H9 (cell line): ENCODE measurements at regions not wholly inside any gene's neighbourhood (a gene's known extent, or its start where the extent isn't known, plus 50 kb on each side); places are given as distances from the start of the nearest gene placed in this dataset.

Experiments
- DNase-seq: peaks from one replicate; pipeline ENCODE4 v3.0.0-alpha.2; 2017
- H2AFZ ChIP-seq: one replicate; pipeline ENCODE4 v1.6.1; 2013; ENCODE audit warnings: mild to moderate bottlenecking, low read length, control low read depth, moderate library complexity
- H2AK5ac ChIP-seq: 2 replicates; pipeline ENCODE4 v1.6.1; 2013; ENCODE audit warnings: low read length, control low read depth, mixed read lengths; ENCODE audit not compliant: insufficient read length
- H2BK120ac ChIP-seq: one replicate; pipeline ENCODE4 v1.6.1; 2013; ENCODE audit warnings: low read depth, mild to moderate bottlenecking, low read length, control low read depth, inconsistent platforms; ENCODE audit not compliant: poor library complexity, severe bottlenecking
- H2BK12ac ChIP-seq: 2 replicates; pipeline ENCODE4 v1.6.1; 2013; ENCODE audit warnings: low read length, control low read depth, mixed read lengths, low read depth; ENCODE audit not compliant: insufficient read length
- H2BK15ac ChIP-seq: 2 replicates; pipeline ENCODE4 v1.6.1; 2013; ENCODE audit warnings: low read depth, low read length, control low read depth
- H2BK20ac ChIP-seq: one replicate; pipeline ENCODE4 v1.6.1; 2013; ENCODE audit warnings: low read depth, mild to moderate bottlenecking, low read length, control low read depth, inconsistent platforms; ENCODE audit not compliant: poor library complexity, severe bottlenecking
- H2BK5ac ChIP-seq: 2 replicates; pipeline ENCODE4 v1.6.1; 2013; ENCODE audit warnings: low read length, control low read depth, mixed read lengths; ENCODE audit not compliant: insufficient read length
- H3K14ac ChIP-seq: 2 replicates; pipeline ENCODE4 v1.6.1; 2013; ENCODE audit warnings: low read length, control low read depth; ENCODE audit not compliant: insufficient read depth
- H3K18ac ChIP-seq: 2 replicates; pipeline ENCODE4 v1.6.1; 2013; ENCODE audit warnings: low read depth, mild to moderate bottlenecking, mixed read lengths, low read length, control low read depth; ENCODE audit not compliant: insufficient read length
- H3K23ac ChIP-seq: 2 replicates; pipeline ENCODE4 v1.6.1; 2013; ENCODE audit warnings: low read length, control low read depth, mixed read lengths, low read depth; ENCODE audit not compliant: insufficient read length
- H3K23me2 ChIP-seq: 2 replicates; pipeline ENCODE4 v1.6.1; 2013; ENCODE audit warnings: low read depth, mild to moderate bottlenecking, mixed read lengths, low read length, control low read depth; ENCODE audit not compliant: insufficient read length, poor library complexity, severe bottlenecking
- H3K27ac ChIP-seq: 2 replicates; pipeline ENCODE4 v1.5.1; 2013; ENCODE audit warnings: low read length, control low read depth, mixed read lengths, low read depth; ENCODE audit not compliant: insufficient read length
- H3K27me3 ChIP-seq: 2 replicates; pipeline ENCODE4 v1.6.1; 2013; ENCODE audit warnings: low read length, control low read depth, inconsistent platforms; ENCODE audit not compliant: insufficient read depth
- H3K4ac ChIP-seq: 2 replicates; pipeline ENCODE4 v1.6.1; 2013; ENCODE audit warnings: low read depth, mild to moderate bottlenecking, control low read depth, inconsistent platforms, low read length, moderate library complexity
- H3K4me1 ChIP-seq: 2 replicates; pipeline ENCODE4 v1.6.1; 2013; ENCODE audit warnings: low read length, control low read depth, inconsistent platforms; ENCODE audit not compliant: insufficient read depth
- H3K4me2 ChIP-seq: 2 replicates; pipeline ENCODE4 v1.6.1; 2013; ENCODE audit warnings: low read length, control low read depth, mixed read lengths; ENCODE audit not compliant: insufficient read length, insufficient read depth
- H3K56ac ChIP-seq: 2 replicates; pipeline ENCODE4 v1.6.1; 2013; ENCODE audit warnings: low read depth, mild to moderate bottlenecking, mixed read lengths, low read length, control low read depth; ENCODE audit not compliant: insufficient read length
- H3K79me1 ChIP-seq: 2 replicates; pipeline ENCODE4 v1.6.1; 2013; ENCODE audit warnings: low read depth, mild to moderate bottlenecking, moderate library complexity, low read length, control low read depth, inconsistent platforms; ENCODE audit not compliant: insufficient read depth, poor library complexity, severe bottlenecking
- H3K79me2 ChIP-seq: 2 replicates; pipeline ENCODE4 v1.6.1; 2013; ENCODE audit warnings: low read length, control low read depth, inconsistent platforms; ENCODE audit not compliant: insufficient read depth
- H3K9ac ChIP-seq: 2 replicates; pipeline ENCODE4 v1.6.1; 2013; ENCODE audit warnings: low read length, control low read depth, mixed read lengths; ENCODE audit not compliant: insufficient read length; ENCODE audit errors: extremely low read depth
- H3K9me3 ChIP-seq: one replicate; pipeline ENCODE4 v1.6.1; 2013; ENCODE audit warnings: low read depth, low read length, inconsistent platforms; ENCODE audit not compliant: control insufficient read depth
- H3T11ph ChIP-seq: one replicate; pipeline ENCODE4 v1.6.1; 2013; ENCODE audit warnings: mild to moderate bottlenecking, low read length, control low read depth, inconsistent platforms
- H4K20me1 ChIP-seq: one replicate; pipeline ENCODE4 v1.6.1; 2013; ENCODE audit not compliant: control insufficient read depth, insufficient read length, insufficient read depth
- H4K5ac ChIP-seq: 2 replicates; pipeline ENCODE4 v1.6.1; 2013; ENCODE audit warnings: low read depth, mild to moderate bottlenecking, mixed read lengths, low read length, control low read depth; ENCODE audit not compliant: insufficient read length
- H4K8ac ChIP-seq: replicated peaks from 2 replicates; pipeline ENCODE4 v1.6.1; 2013; ENCODE audit warnings: low read length, control low read depth, mixed read lengths, low read depth; ENCODE audit not compliant: insufficient read length
- H4K91ac ChIP-seq: 2 replicates; pipeline ENCODE4 v1.6.1; 2013; ENCODE audit warnings: low read depth, mild to moderate bottlenecking, moderate library complexity, mixed read lengths, low read length, control low read depth; ENCODE audit not compliant: insufficient read length
- H3K27ac Mint-ChIP-seq, 3 experiments: 2 replicates in 2 of 3; 3 replicates in 1 of 3; pipeline ENCODE4 v1.8.0; 2020 to 2021; ENCODE audit warnings: mixed read lengths in 3 of 3, mild to moderate bottlenecking in 1 of 3, moderate library complexity in 1 of 3
- H3K27me3 Mint-ChIP-seq: 2 replicates; pipeline ENCODE4 v1.8.0; 2021; ENCODE audit warnings: low read depth, mild to moderate bottlenecking, moderate library complexity, mixed read lengths
- H3K36me3 Mint-ChIP-seq, 3 experiments: 2 replicates in 2 of 3; 3 replicates in 1 of 3; pipeline ENCODE4 v1.8.0; 2020 to 2021; ENCODE audit warnings: low read depth in 3 of 3, mixed read lengths in 3 of 3; ENCODE audit not compliant: insufficient read depth in 1 of 3
- H3K4me1 Mint-ChIP-seq, 2 experiments: 2 replicates each; pipeline ENCODE4 v1.8.0; 2020; ENCODE audit warnings: mixed read lengths in 2 of 2
- H3K4me3 Mint-ChIP-seq, 2 experiments: 2 replicates in 1 of 2; 3 replicates in 1 of 2; pipeline ENCODE4 v1.8.0; 2020 to 2021; ENCODE audit warnings: mild to moderate bottlenecking in 2 of 2, mixed read lengths in 2 of 2, moderate library complexity in 1 of 2
- H3K9me3 Mint-ChIP-seq, 2 experiments: 2 replicates in 1 of 2; 3 replicates in 1 of 2; pipeline ENCODE4 v1.8.0; 2020; ENCODE audit warnings: mild to moderate bottlenecking in 2 of 2, mixed read lengths in 2 of 2, moderate library complexity in 1 of 2
- WGBS: extraction: QIAGEN DNeasy Blood & Tissue Kit; methylation state at CpG from one replicate; pipeline ENCODE4 v1.1.7; 2013; ENCODE audit warnings: missing lambda C conversion rate, low lambda C conversion rate, mixed read lengths; ENCODE audit not compliant: insufficient read length; ENCODE audit errors: extremely low coverage; 5-methylcytosine and 5-hydroxymethylcytosine counted together
- TF ChIP-seq, protein P1 (sequence below): fragments of 200-600 bp; sonication (generic); conservative IDR thresholded peaks from 3 replicates; pipeline ENCODE4 v1.8.0; 2021; ENCODE audit warnings: antibody characterized with exemption, mild to moderate bottlenecking

DNA sequence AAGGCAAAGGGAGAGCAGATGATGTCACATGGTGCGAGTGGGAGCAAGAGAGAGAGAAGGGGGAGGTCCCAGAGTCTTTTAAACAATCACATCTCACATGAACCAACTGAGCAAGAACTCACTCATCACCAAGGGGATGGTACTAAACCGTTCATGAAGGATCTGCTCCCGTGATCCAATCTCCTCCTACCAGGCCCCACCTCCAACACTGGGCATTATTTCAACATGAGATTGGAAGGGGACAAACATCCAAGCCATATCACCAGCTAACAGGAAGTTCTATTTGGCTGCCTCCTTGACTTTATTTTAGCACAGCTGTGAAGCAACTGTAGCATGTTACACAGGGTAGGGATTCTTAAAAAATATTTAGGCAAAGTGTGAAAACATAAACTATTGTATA lies 102.5 kb downstream of the DDIT4L start:
- no peak overlapping the region for H3K27ac Mint-ChIP-seq
- no peak overlapping the region for H3K4me2 ChIP-seq

More for the DNA sequence above, 102.5 kb downstream of the DDIT4L start:
- Histone ChIP-seq H3K27ac (no peak overlapping the region), H4K5ac (no peak overlapping the region), H3K4me1 (peaks cover 7% of the 10 kb centered on the region; the same call in 1 of the 2 replicates), H3T11ph (no peak overlapping the region), H3K23ac (no peak overlapping the region), H3K27me3 (no peaks in the 10 kb centered on the region), H2BK15ac (no peak overlapping the region), H2AFZ (no peak overlapping the region), H4K91ac (no peak overlapping the region), H2AK5ac (no peak overlapping the region), H4K20me1 (no peaks in the 10 kb centered on the region), H3K56ac (no peak overlapping the region), H2BK5ac (no peak overlapping the region), H3K4ac (no peak overlapping the region), H2BK20ac (no peak overlapping the region), H2BK120ac (no peak overlapping the region), H3K9ac (no peak overlapping the region), H2BK12ac (no peak overlapping the region), H3K14ac (no peak overlapping the region), H4K8ac (no peak overlapping the region), H3K79me1 (no peaks in the 10 kb centered on the region), H3K23me2 (no peaks in the 10 kb centered on the region), H3K79me2 (no peaks in the 10 kb centered on the region), H3K9me3 (no peaks in the 10 kb centered on the region), H3K18ac (no peak overlapping the region)
- Mint-ChIP-seq H3K4me3 (no peak overlapping the region), H3K9me3 (peaks cover 10 to 18% of the 10 kb centered on the region in 2 experiments; a peak in 4 of 5 replicates), H3K36me3 (peaks cover 3 to 13% (median 10%) of the 10 kb centered on the region in 3 experiments; a peak in 5 of 7 replicates), H3K4me1 (peaks cover 16% of the 10 kb centered on the region in 2 experiments), H3K27me3 (no peaks in the 10 kb centered on the region; the same call in 1 of the 2 replicates)
- WGBS = no CpG with 5 or more reads among the region's 3 CpGs
- TF ChIP-seq, protein P1, sequence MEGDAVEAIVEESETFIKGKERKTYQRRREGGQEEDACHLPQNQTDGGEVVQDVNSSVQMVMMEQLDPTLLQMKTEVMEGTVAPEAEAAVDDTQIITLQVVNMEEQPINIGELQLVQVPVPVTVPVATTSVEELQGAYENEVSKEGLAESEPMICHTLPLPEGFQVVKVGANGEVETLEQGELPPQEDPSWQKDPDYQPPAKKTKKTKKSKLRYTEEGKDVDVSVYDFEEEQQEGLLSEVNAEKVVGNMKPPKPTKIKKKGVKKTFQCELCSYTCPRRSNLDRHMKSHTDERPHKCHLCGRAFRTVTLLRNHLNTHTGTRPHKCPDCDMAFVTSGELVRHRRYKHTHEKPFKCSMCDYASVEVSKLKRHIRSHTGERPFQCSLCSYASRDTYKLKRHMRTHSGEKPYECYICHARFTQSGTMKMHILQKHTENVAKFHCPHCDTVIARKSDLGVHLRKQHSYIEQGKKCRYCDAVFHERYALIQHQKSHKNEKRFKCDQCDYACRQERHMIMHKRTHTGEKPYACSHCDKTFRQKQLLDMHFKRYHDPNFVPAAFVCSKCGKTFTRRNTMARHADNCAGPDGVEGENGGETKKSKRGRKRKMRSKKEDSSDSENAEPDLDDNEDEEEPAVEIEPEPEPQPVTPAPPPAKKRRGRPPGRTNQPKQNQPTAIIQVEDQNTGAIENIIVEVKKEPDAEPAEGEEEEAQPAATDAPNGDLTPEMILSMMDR = no peak
- DNase-seq = no peak
